D721Med (cell line): ENCODE measurements at regions not wholly inside any gene's neighbourhood (a gene's known extent, or its start where the extent isn't known, plus 50 kb on each side); places are given as distances from the start of the nearest gene placed in this dataset.

ENCODE experiments used
- DNase-seq: peaks from one replicate; pipeline ENCODE4 v3.0.0; 2011; ENCODE audit warnings: low spot score; ENCODE audit not compliant: insufficient read length
- FAIRE-seq: peaks from 2 replicates; lab custom pipeline; 2011; peaks lifted over from hg19 to GRCh38; lab: Jason Lieb, UNC
- CTCF ChIP-seq: IDR thresholded peaks from 2 replicates; pipeline ENCODE4 v1.5.1; 2012; ENCODE audit warnings: mild to moderate bottlenecking, control low read depth; ENCODE audit not compliant: insufficient read depth; ENCODE audit errors: missing control alignments

- no peak for TF ChIP-seq CTCF
- no peak for DNase-seq
- FAIRE-seq: no peak
These were observed 180.1 kb upstream of the SOX4 start for GRCh38 chr6:21413428-21413827.

GRCh38 chr6:21414065-21414464 is 179.5 kb upstream of the SOX4 start:
- no peak for FAIRE-seq
- no peak for TF ChIP-seq CTCF
- DNase-seq: no peak

DNA sequence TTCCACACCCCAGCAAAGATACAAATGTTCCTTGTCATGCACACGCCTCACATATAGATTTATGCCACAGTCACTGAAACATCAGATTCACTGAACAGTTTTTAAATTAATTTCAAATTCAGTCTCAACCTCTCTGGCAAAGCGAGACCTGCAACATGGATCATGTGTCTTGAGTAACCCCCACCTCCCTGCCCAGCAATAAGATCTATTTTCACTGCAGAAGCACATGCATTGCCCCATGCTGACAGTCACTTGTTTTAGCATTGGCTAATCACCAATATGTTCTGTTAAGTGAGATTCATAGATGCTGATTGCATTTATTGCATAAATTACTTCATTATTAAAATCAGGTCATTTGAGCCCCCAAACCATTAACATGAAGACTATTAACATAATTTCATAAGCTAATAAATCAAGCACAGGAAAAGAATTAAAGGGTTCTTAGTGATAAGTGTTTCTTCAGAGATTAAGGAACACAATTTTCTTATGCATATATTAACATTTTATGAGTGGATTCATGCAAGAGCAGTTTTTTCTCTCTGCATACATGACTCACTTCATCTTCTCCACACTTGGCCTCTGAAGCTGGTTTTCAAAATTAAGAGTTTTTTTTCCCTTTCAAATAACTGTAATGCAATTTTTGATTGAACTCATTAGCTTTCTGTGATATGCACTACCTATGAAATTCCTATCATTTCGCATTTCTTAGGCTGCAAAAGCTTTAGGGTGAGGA is 173.2 kb upstream of the SOX4 start:
- FAIRE-seq (no peak), DNase-seq (no peak)
- TF ChIP-seq CTCF: no peak

DNA sequence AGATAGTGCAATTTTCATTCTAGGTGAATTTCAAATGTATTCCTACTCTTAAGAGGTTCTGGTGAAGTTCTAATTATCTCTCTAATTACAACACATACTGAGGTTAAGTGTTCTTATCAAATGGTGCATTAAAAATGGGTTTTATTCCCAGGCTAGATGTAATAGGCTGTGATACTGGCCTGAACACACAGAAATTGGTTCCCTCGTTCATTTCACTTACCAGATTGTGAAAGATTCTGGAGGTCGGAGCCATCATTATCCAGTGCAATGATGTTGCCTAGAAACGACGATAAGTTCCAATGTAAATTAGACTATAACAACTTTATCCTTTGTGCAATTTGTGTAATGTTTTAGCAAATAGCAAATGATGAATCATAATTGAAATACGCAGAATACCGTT is 172.6 kb upstream of the SOX4 start:
- TF ChIP-seq CTCF: no peak
- DNase-seq (no peak), FAIRE-seq (no peak)

GRCh38 chr6:21423106-21423854 is 170.3 kb upstream of the SOX4 start:
- FAIRE-seq (no peak), DNase-seq (no peak)
- TF ChIP-seq CTCF: no peak

GRCh38 chr6:21426841-21427490 is 166.6 kb upstream of the SOX4 start:
- FAIRE-seq (no peak), DNase-seq (no peak)
- TF ChIP-seq CTCF: no peak
